ENCODE measurements at regions not wholly inside any gene's neighbourhood (a gene's known extent, or its start where the extent isn't known, plus 50 kb on each side); places are given as distances from the start of the nearest gene placed in this dataset.

DNA sequence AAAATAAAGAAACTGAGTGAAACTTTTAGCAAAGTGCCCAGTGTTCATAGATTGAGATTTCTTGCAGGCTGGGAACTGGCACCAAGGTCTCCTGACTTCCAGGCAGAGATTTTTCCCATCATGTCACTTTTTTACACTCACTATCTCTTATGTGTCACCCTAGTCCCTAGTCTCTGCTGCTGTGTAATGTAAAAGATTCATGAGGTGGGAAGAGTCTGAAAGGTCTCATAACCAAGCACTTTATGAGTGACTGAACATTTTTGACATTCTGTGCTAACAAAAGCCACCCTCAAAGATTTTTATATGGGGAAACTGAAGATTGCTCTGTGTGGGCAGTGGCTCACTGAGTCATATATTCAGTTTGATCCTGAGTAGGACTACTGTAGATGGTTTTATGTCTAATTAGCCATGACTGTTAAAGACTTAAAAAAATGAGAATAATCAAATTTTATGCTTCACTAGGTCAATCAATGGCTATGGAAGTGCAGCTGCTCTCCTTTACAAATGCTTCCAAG is 900.3 kb upstream of the SORCS1 start:
- no peaks in the 10 kb centered on the region for H3K9me2 ChIP-seq (ENCODE audit: low read depth, low read length)
- no peak overlapping the region for H3K4me3 ChIP-seq (ENCODE audit: low read depth, low read length, poor library complexity, severe bottlenecking)
- no peaks in the 10 kb centered on the region for H3K79me2 ChIP-seq (ENCODE audit: insufficient read depth, low read length)
- no peaks in the 10 kb centered on the region for H3K27me3 ChIP-seq (ENCODE audit: insufficient read depth, low read length)
- H3K36me3 ChIP-seq (ENCODE audit: insufficient read depth, low read length) = no peaks in the 10 kb centered on the region
- H4K20me1 ChIP-seq (ENCODE audit: insufficient read depth, low read length) = no peaks in the 10 kb centered on the region
- H3K4me1 ChIP-seq (ENCODE audit: insufficient read depth, low read length, severe bottlenecking) = no peaks in the 10 kb centered on the region
- TF ChIP-seq, protein P1, sequence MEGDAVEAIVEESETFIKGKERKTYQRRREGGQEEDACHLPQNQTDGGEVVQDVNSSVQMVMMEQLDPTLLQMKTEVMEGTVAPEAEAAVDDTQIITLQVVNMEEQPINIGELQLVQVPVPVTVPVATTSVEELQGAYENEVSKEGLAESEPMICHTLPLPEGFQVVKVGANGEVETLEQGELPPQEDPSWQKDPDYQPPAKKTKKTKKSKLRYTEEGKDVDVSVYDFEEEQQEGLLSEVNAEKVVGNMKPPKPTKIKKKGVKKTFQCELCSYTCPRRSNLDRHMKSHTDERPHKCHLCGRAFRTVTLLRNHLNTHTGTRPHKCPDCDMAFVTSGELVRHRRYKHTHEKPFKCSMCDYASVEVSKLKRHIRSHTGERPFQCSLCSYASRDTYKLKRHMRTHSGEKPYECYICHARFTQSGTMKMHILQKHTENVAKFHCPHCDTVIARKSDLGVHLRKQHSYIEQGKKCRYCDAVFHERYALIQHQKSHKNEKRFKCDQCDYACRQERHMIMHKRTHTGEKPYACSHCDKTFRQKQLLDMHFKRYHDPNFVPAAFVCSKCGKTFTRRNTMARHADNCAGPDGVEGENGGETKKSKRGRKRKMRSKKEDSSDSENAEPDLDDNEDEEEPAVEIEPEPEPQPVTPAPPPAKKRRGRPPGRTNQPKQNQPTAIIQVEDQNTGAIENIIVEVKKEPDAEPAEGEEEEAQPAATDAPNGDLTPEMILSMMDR (IDR thresholded peaks at IDR 0.05; ENCODE audit: low read length) = no peak
- no peak for TF ChIP-seq EZH2 (IDR thresholded peaks at IDR 0.05; ENCODE audit: borderline replicate concordance, low read length)
- no peak overlapping the region for H2AFZ ChIP-seq (ENCODE audit: low read length)
- no peaks in the 10 kb centered on the region for H3F3A ChIP-seq (ENCODE audit: insufficient read depth, low read length)
- H3K4me2 ChIP-seq (ENCODE audit: low read length) = no peak overlapping the region
- H3K27ac ChIP-seq (ENCODE audit: low read depth, low read length, poor library complexity, severe bottlenecking) = no peak overlapping the region
- no peaks in the 10 kb centered on the region for H3K9me3 ChIP-seq (ENCODE audit: low read length)
- H3K9ac ChIP-seq (ENCODE audit: low read length) = no peak overlapping the region

DNA sequence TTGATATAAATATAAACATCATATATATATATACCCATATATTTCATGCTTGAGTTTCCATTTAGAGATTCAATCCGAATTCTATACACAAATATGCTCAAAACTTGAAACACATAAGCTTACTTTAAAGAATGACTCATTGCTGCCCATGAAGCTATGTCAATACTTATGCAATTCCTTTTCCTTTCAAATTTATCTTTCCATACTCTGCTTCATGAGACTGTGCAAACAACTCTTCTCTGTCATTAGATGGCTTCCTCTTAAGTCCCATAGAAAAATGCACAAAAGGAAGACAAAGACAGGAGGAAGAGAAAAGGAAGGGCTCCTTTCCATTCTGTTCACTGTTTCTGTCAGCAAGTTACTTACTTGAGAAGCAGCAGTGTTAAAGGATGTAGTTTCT is 895.7 kb upstream of the SORCS1 start:
- Histone ChIP-seq H3K9ac (ENCODE audit: low read length) (no peak overlapping the region), H3K79me2 (ENCODE audit: insufficient read depth, low read length) (no peaks in the 10 kb centered on the region), H3K27me3 (ENCODE audit: insufficient read depth, low read length) (no peaks in the 10 kb centered on the region), H3K4me2 (ENCODE audit: low read length) (no peak overlapping the region), H3K4me3 (ENCODE audit: low read depth, low read length, poor library complexity, severe bottlenecking) (no peak overlapping the region), H3F3A (ENCODE audit: insufficient read depth, low read length) (no peaks in the 10 kb centered on the region), H4K20me1 (ENCODE audit: insufficient read depth, low read length) (no peaks in the 10 kb centered on the region), H3K27ac (ENCODE audit: low read depth, low read length, poor library complexity, severe bottlenecking) (no peak overlapping the region), H2AFZ (ENCODE audit: low read length) (no peak overlapping the region), H3K9me3 (ENCODE audit: low read length) (no peaks in the 10 kb centered on the region), H3K4me1 (ENCODE audit: insufficient read depth, low read length, severe bottlenecking) (no peaks in the 10 kb centered on the region), H3K9me2 (ENCODE audit: low read depth, low read length) (no peaks in the 10 kb centered on the region), H3K36me3 (ENCODE audit: insufficient read depth, low read length) (no peaks in the 10 kb centered on the region)
- TF ChIP-seq, protein P1 (IDR thresholded peaks at IDR 0.05; ENCODE audit: low read length) = no peak
- no peak for TF ChIP-seq EZH2 (IDR thresholded peaks at IDR 0.05; ENCODE audit: borderline replicate concordance, low read length)

DNA sequence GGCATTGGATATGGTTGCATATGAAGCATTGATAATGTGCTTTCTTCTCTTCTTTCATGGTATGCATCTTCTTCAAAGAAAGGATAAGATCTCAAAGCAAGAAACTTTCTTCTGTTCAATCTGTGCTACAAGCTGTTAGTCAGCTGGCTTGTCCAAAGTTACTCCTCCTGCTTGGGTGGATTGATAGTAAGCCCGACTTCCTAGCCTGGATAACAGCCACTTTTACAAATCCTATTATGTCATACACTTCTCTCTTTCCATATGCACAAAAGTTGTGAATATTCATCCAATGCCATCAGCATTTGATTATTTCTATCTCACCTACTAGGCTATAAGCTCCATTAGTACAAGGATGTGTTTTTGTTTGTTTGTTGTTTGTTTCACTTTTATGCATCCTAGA is 891.0 kb upstream of the SORCS1 start:
- Histone ChIP-seq H3K4me3 (ENCODE audit: low read depth, low read length, poor library complexity, severe bottlenecking) (no peak overlapping the region), H3K4me1 (ENCODE audit: insufficient read depth, low read length, severe bottlenecking) (no peaks in the 10 kb centered on the region), H3F3A (ENCODE audit: insufficient read depth, low read length) (no peaks in the 10 kb centered on the region), H4K20me1 (ENCODE audit: insufficient read depth, low read length) (no peaks in the 10 kb centered on the region), H3K9ac (ENCODE audit: low read length) (no peak overlapping the region), H3K27me3 (ENCODE audit: insufficient read depth, low read length) (no peaks in the 10 kb centered on the region), H3K36me3 (ENCODE audit: insufficient read depth, low read length) (no peaks in the 10 kb centered on the region), H2AFZ (ENCODE audit: low read length) (no peak overlapping the region), H3K27ac (ENCODE audit: low read depth, low read length, poor library complexity, severe bottlenecking) (no peak overlapping the region), H3K79me2 (ENCODE audit: insufficient read depth, low read length) (no peaks in the 10 kb centered on the region), H3K4me2 (ENCODE audit: low read length) (no peak overlapping the region), H3K9me2 (ENCODE audit: low read depth, low read length) (no peaks in the 10 kb centered on the region), H3K9me3 (ENCODE audit: low read length) (no peaks in the 10 kb centered on the region)
- no peak for TF ChIP-seq EZH2 (IDR thresholded peaks at IDR 0.05; ENCODE audit: borderline replicate concordance, low read length)
- TF ChIP-seq, protein P1 (IDR thresholded peaks at IDR 0.05; ENCODE audit: low read length) = no peak

Data from OCI-LY1 (cell line).